Head of caudate nucleus (tissue), 42 donors: ENCODE measurements at regions not wholly inside any gene's neighbourhood (a gene's known extent, or its start where the extent isn't known, plus 50 kb on each side); places are given as distances from the start of the nearest gene placed in this dataset.
"Not testable (repeated sequence)": the region's sequence is repeated elsewhere in the genome, so short reads cannot be mapped to it uniquely, and the experiment has no call there.

Experiments
- DNase-seq, 42 donors: peaks; one replicate each; pipeline versions ENCODE4 v3.0.0 to v3.0.0-alpha.2; 2020 to 2021; ENCODE audit warnings: mixed read lengths in 7 of 42
- intact Hi-C: fragments of 100-400 bp; cut with DNase I; formaldehyde crosslinking; loops from one replicate; pipeline ENCODE4 v1.15.0; 2022

DNA sequence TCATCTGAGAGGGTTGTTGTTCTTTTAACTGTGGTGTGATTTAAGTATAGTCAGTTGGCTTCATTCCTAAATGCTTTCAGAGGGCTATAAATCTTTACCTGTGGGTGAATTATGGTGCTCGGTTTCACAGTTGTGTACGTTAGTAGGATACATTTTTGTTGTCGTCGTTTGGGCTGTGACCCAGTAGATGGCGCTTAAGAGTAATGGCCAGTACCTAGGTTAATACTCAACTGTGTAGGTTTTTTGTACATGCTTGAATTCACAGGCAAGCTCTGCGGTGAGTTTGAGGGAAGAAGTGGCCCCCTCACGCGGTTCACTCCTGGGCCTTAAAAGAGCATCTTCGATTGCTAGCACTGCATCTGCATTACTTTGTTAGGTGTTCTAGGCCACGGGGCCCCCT, 571.7 kb upstream of the TGIF2LX start:
- DNase-seq, intact Hi-C loops: not testable (repeated sequence)

DNA sequence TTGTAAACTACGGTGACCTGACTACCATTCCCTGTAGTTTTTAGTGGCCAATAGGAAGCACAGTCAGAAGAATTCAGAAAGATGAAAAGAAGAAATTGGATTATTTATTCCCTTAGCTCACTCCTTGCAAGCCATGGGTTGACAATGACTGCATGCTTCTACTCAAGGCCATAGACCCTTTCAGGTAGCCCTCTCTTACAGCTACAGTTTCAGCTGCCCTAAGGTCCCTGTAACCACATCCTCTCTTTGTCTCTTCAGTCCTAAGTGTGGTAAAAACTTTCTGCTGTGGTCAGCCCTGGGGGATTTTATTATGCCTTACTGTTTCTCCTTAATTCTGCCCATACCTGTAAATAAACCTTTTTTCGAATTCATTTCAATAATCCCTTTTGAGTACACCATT, 551.8 kb upstream of the TGIF2LX start:
- DNase-seq, intact Hi-C loops: not testable (repeated sequence)

DNA sequence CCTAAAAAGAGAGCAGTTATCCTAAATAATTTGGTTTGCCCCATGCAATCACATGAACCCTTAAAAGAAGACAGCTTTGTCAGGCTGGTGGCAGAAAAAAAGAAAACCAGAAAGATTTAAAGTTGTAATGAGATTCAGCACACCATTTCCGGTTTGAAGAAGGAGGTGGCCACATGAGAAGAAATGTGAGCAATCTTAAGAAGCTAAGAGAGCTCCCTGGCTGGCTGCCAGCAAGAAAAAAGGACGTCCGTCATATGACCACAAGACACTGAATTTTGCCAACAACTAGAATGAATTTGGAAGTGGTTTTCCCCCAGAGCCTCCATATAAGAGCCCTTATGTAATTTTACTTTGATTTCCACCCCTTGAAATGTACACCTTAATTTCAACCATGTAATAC, 528.7 kb upstream of the TGIF2LX start:
- intact Hi-C loops, result not testable (repeated sequence)
- DNase-seq, result peak in 1 of 42 donors; percentile 6

DNA sequence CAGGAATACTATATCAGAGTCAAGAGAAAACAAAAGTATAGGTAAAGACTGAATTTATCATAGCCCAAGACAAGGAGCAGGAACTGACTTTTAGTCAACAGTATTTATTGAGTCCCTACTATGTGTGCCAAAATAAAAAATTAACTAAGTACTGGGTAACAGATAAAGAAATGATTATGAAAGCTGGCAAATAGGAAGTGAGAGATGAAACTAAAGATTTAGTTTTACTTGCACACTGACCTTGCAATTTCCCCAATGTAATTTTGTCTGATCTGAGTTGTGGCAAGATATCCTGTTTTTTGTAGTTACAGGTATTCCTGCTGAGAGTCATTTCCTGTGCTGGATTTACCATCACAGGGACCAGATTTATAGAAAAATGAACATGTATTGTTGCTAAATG, 518.9 kb upstream of the TGIF2LX start:
- DNase-seq, intact Hi-C loops: not testable (repeated sequence)

DNA sequence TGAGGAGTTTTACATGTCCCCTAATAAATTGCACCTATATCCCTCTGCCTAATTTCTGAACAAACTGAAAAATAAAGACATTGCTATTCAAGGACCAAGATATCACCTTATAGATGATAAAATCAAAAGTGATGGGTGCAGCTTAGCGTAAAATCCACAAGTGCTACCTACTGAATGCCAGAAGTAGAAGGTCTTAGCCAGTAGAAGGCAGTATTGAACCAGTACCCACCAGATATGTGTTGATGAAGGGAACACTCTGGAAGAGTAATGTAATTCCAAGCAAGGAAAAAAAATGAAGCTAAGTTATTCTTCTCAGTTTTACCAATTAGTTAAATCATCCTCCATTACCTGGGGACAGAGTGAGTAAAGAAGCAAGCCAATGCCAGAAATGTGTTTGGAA, 516.6 kb upstream of the TGIF2LX start:
- DNase-seq, intact Hi-C loops: not testable (repeated sequence)

DNA sequence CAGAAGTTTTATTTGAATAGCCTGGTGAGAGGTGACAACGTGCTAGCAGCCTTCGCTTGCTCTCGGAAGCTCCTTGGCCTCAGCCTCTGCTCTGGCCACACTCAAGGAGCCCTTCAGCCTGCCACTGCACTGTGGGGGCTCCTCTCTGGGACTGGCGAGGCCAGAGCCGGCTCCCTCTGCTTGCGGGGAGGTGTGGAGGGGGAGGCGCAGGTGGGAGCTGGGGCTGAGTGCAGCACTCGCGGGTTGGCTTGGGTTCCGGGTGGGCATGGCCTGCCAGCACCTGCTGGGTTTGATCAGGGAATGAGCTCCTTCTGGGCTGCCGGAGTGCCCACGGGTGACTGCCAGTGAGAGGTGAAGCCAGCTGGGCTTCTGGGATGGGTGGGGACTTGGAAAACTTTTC, 504.8 kb upstream of the TGIF2LX start:
- intact Hi-C loops, result not testable (repeated sequence)
- DNase-seq, result peak in 1 of 42 donors; percentile 2

DNA sequence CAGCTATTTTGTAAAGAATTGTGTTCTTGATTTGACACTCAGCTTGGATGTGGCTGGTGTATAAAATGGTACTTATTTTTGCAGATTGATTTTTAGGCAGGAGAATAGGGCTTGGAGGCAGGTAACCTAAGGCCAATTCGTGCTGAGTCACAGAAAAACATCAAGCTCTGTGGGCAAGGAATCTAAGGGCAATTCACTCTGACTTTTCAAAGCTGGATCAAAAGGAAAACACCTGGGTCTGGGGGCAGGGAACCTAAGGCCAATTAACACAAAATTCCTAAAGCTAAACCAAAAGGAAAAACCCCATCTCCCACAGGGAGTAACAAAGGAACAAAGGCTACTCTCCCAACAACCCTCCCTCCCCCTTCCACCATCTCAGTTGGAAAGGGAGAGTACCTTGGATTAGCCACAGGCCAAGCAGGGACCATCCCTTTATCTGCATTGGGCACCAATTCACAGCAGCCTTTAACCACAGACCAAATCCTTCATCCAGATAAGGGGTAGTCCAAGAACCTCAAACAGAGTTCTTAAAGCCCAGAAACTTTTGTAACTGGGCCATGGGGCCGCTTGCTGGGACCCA, 489.0 kb upstream of the TGIF2LX start:
- intact Hi-C loops, DNase-seq: not testable (repeated sequence)
